NCI-H510A (cell line): ENCODE measurements at regions not wholly inside any gene's neighbourhood (a gene's known extent, or its start where the extent isn't known, plus 50 kb on each side); places are given as distances from the start of the nearest gene placed in this dataset.

Source experiments
- DNase-seq: peaks from one replicate; lab custom pipeline; 2025; lab: John Stamatoyannopoulos, UW

DNA sequence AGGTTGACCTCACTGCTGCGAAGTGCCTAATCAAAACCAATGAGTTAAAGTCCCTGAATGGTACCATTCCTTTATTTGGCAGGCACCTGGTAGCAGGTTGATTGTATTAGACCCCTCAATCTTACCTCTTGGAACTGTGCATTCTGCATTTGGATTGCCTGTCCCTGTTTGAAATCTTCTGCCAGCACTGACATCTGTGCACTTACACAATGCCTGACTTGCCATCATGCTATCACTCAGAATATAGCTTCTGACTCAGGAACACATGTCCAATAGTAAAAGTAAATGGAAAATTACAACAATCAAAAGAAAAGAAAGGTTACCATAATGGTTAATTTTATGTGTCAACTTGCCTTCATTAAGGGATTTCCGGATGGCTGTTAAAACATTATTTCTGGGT, 366.0 kb upstream of the PDGFD start:
- DNase-seq, result no peak

DNA sequence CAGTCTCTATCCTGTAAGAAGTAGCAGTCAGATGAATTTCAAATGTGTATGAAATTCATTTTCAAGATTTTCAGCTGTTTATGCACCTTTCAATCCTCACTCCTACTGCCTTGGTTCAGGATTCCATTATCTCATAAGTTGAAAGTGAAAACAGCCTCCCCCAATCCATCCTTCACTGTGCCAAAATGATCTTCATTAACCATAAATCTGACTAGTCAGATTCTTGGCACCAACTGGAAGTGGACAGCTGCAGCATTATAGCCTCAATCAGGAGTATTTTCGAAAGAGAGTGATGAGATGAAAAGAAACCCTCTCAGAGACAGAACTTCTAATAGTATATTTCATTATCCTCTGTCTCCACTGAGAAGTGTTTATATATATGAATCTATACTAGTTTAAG, 365.3 kb upstream of the PDGFD start:
- DNase-seq, result no peak

DNA sequence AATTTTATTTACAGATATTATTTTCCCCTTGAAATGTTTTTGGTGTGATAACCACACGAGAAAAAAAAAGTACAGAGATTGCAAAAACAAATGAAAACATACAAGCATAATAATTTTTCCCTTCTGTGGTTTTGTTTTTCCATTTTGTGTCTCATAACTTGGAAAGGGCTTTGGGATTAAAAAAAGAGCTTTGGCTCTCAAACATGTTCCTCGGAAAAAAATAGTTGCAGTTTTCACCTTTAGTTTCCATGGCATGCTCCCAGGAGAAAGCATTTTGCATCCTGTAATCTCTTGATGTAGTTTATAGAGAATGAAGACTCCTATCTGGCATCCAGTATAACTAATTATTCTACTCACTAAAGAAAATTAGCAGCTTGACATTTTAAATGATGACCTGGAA, 362.1 kb upstream of the PDGFD start:
- no peak for DNase-seq

DNA sequence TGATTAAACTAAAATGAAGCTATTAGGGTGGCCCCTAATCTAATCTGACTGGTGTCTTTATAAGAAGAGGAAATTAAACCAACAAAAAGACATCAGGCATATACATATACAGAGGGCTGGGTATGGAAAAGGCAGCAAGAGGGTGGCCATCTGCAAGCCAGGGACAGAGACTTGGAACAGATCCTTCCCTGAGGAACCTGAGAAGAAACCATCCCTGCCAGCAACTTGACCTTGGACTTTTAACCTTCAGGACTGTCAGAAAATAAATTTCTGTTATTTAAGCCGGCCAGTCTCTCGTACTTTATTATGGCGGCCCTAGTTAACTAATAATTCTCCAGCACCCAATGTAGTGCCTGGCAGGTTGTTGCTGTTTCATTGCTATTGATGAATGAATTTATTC, 361.5 kb upstream of the PDGFD start:
- DNase-seq, result no peak

DNA sequence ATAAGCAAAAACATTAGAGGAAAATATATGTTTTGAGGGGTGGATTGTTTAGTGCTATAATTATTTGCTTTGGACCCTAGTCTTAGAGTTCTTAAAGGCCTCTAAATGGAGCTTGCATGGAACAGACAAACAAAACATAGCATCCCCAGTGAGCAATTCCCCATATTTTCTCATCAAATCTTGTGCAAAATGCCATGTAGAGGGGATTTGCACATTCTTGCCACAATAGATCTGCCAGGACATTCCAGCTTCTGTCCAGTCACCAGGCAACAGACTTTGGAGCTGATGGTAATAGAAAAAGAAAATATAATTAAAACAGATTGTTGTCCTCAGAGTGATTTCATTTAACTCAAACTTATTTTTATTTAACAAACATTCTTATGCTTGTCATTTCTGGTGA, 360.3 kb upstream of the PDGFD start:
- no peak for DNase-seq

DNA sequence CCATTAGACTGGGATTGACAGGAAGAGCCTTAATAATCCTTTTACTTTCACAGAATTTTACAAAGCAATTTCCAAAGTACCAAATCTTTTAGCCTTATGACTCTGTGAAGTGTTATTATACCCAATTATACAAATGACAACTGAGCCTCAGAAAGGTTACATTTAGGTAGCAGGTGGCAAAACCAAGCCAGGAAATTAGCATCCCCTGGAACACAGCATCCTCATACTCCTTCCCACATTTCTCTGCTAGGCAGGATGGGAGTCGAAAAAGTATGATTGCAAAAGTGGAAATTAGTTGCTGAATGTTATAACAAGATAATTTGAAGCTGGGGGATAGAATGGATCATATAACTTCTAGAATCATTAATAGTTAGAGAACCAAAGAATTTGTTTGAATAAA, 359.7 kb upstream of the PDGFD start:
- DNase-seq, result no peak

DNA sequence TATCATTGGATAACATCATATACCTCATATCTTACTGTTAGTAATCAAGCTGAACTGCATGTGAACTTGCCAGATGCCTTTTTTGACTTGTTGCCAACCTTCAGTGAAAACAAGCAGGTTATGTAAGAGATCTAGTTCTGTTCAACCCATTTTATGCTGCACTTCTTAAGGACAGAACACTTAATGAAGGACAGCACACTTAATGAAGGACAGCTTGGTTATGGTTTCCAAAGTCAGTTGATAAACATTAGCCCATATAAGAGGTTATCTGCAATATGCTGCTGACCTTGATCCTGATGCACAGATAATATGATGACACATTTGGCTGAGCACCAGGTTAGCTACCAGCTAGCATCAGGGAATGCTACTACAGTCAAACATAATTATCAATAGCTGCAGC, 358.7 kb upstream of the PDGFD start:
- DNase-seq, result no peak

DNA sequence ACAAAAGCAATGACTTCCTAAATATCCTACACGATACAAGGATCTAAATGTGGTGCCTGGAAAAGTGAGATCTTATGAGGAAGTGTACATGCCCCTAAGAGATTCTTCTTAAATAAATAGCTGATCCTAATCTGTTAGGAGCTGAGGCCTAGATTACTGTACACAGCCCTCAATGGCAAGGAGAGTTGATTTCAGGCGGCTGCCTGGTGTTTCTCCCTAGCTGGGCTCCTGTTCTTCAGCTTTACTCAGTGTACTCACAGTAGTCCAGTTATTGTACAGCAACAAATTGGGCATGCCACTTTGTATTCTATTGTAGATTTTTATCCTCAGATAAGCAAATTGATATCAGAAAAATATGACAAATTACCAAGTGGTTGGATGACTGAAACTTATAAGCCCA, 358.2 kb upstream of the PDGFD start:
- no peak for DNase-seq

DNA sequence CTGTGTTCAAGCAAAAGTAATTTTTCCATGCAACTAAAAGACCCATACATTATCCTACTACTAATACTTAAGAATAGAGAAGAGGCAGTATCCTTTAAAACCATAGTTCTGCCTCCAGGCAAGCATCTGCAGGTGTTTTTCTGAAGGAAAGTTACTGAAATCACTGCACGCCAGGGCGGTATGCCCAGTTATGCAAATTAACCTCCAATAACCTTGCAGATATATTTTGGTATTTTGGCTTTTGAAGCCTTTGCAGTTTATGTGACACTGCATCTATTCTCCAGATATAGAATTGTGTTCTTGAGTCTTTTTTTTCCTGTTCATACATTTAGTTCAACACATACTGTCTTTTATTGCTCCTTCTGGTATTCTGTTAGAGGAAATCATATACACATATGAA, 346.2 kb upstream of the PDGFD start:
- no peak for DNase-seq

DNA sequence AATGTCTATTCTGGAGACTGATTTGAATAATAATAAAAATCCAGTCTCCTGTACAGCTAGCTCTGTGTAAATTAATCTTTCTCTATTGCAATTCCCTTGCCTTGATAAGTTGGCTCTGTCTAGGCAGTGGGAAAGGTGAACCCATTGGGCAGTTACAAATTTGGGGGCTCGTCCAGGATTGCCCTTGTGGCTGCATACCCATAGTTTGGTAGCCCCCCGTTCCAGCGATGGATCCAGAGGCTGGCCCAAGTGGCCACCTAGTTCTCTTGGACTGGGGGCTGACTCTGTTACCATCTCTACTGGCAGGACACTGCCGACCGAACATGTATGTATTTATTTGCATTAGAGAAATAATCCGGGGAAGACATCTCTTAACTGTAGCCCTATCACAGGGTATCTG, 326.2 kb upstream of the PDGFD start:
- DNase-seq, result no peak

DNA sequence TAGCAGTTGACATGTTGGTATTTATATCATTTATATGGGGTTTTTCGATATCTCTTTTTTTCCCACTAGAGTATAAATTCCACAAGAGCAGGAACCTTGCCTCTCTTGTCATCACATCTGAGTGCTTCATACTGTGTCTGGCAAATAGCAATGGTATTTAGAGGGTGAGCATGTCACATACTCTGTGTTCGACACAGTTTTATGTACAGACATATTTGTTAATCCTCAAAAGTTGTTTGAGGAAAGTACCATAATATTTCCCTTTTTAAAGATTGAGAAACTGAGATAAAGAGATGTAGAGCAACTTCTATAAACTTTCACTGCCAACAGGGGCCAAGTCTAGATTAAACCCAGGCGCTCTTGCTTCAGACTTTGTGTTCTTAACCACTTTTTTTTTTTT, 324.6 kb upstream of the PDGFD start:
- DNase-seq, result no peak

DNA sequence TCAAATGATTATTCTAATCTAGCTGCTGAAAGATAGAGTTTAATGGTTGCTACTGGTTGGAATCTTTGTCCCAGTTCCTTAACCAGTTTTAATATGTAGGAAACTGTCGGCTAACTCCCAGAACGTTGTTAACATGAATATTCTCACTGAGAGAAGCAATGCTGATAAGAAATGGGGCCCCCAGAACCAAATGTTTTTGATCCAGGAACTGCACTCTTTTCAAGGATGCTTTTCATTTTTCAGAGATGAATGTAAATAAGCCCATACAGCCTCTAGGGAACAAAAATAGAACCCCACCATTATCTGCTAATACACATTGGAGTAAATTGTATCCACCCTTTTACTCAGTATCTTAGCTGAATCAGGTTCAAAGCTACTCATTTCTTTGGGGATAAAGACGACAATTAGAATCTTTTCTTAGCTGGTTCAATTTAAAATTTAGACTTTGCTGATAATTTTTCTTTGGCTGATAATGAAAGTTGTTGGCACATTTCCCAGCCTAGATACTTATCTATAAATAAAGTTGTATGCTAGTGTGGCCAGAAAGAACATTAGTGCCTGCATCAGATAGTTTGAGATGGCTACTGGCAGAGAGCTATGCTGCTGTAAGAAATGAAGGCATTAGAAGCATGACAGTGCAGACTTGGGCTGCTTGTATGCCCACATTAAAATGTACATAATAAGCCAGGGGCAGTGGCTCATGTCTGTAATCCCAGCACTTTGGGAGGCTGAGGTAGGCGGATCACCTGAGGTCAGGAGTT, 323.3 kb upstream of the PDGFD start:
- DNase-seq, result no peak

DNA sequence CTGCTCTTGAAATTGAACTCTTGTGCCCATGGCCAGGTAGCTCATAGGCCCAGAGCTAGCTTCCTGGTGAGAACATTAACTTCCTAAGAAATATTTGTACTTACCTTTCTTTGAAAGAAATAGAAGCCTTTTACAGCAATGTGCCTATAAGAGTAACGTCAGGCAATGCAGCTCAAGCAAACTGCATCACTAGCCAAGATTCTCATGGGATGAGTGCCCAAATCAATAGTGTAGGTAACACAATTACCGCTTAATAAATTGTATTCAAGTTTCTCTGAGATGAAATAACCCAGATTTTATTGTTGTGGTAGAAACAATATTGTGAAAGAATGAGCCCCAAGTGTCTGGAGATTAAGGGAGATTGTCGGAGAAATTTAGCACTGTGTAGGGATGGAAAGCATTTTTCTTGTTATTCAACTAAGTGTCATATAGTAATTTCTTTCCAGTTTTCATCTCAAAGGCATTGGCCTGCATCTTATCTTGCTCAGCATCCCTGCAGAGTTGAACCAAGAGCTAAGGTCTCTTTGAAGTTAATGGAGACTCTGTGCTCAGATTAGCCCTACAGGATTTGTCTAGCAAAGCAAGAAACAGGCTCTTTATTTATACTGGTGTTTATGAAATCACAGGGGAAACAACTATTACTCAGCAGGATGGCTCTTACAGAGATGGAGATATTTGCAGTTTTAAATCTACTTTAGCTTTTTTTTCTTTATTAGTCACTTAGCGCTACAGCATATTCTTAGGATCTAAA, 321.0 kb upstream of the PDGFD start:
- DNase-seq, result no peak

DNA sequence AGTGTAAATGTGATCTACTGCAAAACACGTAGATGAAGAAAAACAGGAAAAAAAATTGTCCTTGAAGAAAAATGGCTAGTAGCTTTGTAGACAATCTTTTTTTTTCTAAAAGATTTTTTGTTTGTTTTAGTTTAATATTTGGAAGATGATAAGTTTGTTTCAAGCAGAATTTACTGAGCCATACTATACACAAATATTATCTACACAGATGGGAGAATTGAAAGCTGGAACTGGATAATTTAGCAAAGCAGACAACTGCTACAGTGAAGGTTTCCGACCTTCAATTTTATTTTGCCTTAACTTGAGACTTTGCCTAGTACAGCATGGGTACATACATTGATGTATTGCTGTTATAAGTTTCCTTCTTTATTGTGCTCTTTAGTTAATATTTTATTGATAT, 313.0 kb upstream of the PDGFD start:
- DNase-seq, result no peak

DNA sequence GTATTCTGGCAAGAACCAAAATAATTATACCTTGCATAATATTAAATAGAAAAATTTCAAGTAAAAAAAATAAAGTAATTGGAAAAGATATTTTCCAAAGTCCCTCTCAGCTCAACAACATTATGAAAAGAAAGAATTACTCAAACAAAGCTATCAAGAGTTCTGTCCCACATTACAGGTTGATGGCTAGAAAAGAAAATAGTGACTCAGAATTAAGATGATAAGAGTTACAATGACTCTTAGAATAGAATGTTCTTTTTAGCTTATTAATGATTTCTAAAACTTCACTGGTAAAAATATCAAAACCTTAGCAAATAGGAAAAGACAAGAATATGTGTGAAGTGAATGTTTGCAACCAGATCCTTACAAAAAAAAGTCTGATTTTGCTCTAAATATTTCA, 312.5 kb upstream of the PDGFD start:
- DNase-seq, result no peak

DNA sequence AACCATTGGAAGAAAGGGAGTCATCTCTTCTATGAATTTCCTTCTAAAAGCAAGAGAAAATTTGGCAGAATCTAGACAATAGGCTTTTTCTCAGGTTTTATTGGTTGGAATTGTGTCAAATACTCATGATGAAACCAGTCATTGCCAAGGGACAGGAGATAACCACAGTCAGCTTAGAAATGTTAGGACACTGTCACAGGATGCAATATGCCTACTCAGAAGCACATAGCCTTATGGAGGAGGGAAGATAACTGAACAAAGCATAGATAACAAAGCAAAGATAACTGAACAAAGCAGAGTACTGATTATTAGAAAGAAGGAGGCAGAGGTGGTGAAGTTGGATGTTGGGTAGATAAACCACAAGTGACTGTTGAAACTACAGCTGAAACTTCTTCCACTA, 303.5 kb upstream of the PDGFD start:
- no peak for DNase-seq

DNA sequence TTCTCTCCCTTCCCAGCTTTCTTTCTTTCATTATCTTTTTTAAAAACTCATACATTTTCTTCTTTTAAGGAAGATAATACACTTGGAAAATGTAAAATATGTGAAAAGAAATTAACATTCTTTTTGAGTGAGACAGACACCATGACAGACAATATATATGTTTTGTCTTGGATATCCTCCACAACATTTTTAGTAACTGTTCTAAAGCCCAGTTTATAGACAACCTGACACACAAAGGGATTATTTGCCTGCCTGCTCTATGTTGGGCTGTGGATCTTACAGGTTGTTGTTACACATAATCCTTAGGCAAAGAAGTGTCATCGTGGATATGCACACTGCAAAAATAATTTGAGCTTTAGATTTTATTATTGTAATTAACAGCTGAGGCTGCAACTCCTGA, 301.4 kb upstream of the PDGFD start:
- DNase-seq, result no peak

DNA sequence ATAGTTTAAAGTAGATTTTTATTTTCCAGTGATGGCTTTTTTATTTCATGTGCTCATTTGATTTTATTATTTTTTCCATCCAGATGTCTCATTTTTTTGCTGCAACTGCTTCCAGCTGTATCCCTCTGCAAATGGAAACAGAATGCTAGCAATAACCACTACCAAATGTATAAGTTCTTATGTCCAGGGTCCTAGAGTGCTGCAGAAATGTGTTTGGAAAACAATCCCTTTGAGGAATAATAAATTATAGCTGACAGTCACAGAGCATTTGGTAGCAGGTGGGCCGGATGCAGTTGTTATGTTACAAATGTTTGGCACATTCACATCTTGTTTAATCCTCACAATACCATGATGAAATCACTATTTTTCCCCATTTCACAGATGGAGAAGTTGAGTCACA, 300.7 kb upstream of the PDGFD start:
- no peak for DNase-seq

DNA sequence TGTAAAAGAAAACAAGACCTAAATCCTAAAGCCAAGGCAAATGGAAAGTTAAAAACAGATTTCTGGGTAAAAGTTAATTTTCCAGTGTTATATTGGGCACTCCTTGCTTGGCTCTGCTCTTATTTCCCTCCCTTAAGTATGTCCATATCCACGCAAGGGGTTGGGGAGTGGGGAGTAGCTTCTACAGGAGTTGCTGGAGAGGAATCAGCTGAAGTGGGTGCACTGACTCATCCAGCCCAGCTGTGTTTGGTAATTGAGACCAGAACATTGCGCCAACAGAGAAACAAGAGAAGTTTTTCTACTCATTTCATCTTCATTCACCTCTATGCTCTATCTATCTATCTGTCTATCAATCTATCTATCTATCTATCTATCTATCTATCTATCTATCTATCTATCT, 298.4 kb upstream of the PDGFD start:
- DNase-seq, result no peak

DNA sequence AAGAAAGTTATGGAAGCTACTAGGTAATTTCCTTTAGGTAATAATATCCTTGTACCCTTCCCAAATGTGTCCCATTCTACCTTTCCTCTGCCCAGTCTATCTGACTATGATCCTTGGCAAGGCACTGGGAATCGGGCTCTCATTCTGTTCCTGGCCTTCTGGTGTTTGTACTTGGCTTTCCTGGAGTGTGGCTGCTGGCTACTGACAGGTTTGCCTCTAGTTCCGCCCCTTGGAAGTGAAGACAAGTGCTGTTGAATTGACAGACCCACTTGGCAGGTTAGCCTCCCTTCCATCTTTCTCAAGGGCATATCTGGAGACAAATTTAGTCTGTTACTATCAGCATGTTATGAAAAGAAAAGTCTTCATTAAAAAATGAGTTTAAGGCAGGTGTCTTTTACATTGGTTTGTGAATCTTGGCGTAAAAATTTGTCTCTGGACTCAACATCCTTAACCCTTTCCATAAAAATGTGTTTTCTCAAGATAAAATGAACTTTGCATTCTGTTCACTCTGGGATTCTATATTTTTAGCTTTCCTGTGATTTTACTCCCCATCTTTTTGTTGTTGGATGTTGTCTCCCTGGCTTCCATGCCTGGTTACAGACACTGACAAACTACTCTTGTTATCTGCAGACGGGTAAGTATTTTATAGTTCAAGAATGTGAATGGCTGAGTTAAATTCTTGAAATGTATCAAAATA, 287.4 kb upstream of the PDGFD start:
- DNase-seq, result peak; percentile 14

DNA sequence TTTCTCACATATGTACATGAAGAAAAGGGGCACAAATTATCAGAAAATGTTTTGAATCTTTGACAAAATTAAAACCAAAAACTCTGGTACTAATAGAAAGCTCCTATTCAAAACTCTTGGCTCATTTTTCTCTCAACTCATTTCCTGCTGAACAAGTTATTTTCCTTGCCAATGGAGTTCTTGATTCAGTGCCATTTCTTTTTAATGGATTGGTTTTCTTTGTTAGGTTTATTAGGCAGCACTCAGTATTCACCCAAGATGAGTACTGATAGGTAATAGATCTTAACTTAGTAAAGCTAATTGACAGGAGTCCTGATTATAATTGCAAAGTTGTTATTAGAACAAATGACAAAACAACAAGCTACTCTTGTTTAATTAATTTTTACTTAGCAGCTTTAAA, 279.4 kb upstream of the PDGFD start:
- no peak for DNase-seq

DNA sequence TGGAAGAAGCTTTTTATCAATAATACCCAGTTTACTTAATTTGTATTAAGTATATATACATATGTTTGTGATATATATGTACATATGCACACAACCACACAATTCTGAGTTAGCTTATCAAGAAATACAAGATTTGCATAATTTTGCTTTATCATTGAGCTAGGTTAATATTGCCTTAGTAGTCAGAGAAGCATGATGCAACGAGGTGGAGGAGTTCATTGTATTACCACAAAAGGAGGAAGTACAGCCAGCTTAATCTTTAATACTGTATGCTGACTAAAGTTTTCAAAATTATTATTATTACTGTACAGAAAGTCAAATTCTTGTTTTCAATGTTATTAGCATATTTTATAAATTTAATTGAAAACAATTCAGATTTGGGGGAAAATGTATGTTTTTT, 278.4 kb upstream of the PDGFD start:
- DNase-seq, result no peak

DNA sequence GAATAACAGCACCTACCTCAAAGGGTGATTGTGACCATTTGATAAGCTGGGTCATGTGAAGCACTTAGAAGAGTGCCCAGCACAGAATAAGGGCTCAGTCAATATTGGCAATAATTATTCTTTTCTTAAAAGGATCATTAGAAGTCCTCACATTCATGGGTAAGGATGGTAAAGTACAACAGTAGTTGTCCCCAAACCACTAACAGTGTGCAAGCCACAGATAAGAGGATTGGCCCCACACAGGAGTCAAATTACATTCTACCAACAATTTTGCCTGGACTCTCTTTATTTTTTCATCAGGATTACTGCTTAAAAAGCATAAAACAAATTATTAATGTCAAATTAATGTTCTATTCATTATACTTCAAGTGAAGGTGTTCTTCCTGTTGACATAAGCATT, 271.5 kb upstream of the PDGFD start:
- no peak for DNase-seq
